Vagina (tissue), 2 donors: ENCODE measurements at regions not wholly inside any gene's neighbourhood (a gene's known extent, or its start where the extent isn't known, plus 50 kb on each side); places are given as distances from the start of the nearest gene placed in this dataset.

Experiments used
- POLR2A ChIP-seq, 2 donors: fragments of 450-650 bp; IDR thresholded peaks; one replicate each; pipeline ENCODE4 v1.6.1; 2017; ENCODE audit warnings: antibody characterized with exemption in 2 of 2, mild to moderate bottlenecking in 2 of 2, moderate library complexity in 2 of 2
- POLR2AphosphoS5 ChIP-seq, 2 donors: sonication (generic); formaldehyde crosslinking; IDR thresholded peaks; one replicate each; pipeline ENCODE4 v1.9.0; 2017; ENCODE audit warnings: antibody characterized with exemption in 2 of 2, mild to moderate bottlenecking in 2 of 2, low read depth in 1 of 2; ENCODE audit not compliant: insufficient read depth in 1 of 2
- TF ChIP-seq, protein P1 (sequence below), 3 experiments: fragments of 450-650 bp in 2 of 3; fragments of 200-600 bp in 1 of 3; sonication (generic) in 1 of 3; IDR thresholded peaks; one replicate each; pipeline ENCODE4 v1.5.1; 2017 to 2019; ENCODE audit warnings: antibody characterized with exemption in 3 of 3, mild to moderate bottlenecking in 2 of 3, moderate library complexity in 2 of 3

DNA sequence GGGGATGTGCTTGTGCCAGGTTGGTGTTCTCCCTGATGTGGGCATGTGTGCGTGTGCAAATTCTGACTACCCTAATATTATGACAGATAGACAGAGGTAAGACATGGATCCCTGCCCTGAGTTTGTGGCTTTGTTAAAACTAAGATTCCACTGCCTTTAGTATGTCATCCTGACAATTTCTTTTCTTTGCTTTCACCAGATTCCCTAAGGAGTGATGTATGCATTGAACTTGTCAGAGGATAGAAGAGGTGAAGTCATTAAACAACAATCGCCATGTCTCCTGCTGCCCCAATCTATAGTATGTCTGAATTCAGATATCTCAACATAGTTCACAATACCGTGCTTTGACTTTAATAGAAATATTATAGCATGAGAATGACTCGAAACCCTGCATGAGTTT, 137.1 kb upstream of the ELAC2 start:
- TF ChIP-seq POLR2A (IDR thresholded peaks at IDR 0.05) (no peak), POLR2AphosphoS5 (IDR thresholded peaks at IDR 0.05; ENCODE audit: insufficient read depth in 1 of 2, low read depth in 1 of 2) (no peak)
- TF ChIP-seq, protein P1, sequence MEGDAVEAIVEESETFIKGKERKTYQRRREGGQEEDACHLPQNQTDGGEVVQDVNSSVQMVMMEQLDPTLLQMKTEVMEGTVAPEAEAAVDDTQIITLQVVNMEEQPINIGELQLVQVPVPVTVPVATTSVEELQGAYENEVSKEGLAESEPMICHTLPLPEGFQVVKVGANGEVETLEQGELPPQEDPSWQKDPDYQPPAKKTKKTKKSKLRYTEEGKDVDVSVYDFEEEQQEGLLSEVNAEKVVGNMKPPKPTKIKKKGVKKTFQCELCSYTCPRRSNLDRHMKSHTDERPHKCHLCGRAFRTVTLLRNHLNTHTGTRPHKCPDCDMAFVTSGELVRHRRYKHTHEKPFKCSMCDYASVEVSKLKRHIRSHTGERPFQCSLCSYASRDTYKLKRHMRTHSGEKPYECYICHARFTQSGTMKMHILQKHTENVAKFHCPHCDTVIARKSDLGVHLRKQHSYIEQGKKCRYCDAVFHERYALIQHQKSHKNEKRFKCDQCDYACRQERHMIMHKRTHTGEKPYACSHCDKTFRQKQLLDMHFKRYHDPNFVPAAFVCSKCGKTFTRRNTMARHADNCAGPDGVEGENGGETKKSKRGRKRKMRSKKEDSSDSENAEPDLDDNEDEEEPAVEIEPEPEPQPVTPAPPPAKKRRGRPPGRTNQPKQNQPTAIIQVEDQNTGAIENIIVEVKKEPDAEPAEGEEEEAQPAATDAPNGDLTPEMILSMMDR (IDR thresholded peaks at IDR 0.05): no peak
